Stimulated activated naive CD8-positive, alpha-beta T cell treated with anti-CD3 and anti-CD28 coated beads, Interleukin-15, Interleukin-2, amounts not matched to agents 100 U/mL and 50 U/mL, for 24 hours (primary cell): ENCODE measurements at regions not wholly inside any gene's neighbourhood (a gene's known extent, or its start where the extent isn't known, plus 50 kb on each side); places are given as distances from the start of the nearest gene placed in this dataset.
A peak's percentile ranks its signal among the peaks of the same experiment; 100 is the strongest.

Experiments used
- ATAC-seq: fragments of 150-1000 bp; cut with Tn5 transposase; one replicate; pipeline ENCODE4 v1.10.0; 2021
- DNase-seq: peaks from one replicate; pipeline ENCODE4 v3.0.0; 2021

- ATAC-seq (no peak), DNase-seq (no peak)
These were observed 180.3 kb upstream of the HDAC9 start for GRCh38 chr7:18315241-18315640.

GRCh38 chr7:18317941-18318340 lies 177.6 kb upstream of the HDAC9 start:
- no peak for ATAC-seq
- no peak for DNase-seq

GRCh38 chr7:18320422-18320821 lies 175.1 kb upstream of the HDAC9 start:
- DNase-seq (no peak), ATAC-seq (no peak)

GRCh38 chr7:18320971-18321567 lies 174.5 kb upstream of the HDAC9 start:
- peak; percentile 40 for ATAC-seq
- DNase-seq, result no peak

GRCh38 chr7:18330548-18330947 lies 165.0 kb upstream of the HDAC9 start:
- ATAC-seq (no peak), DNase-seq (no peak)

- DNase-seq, result no peak
- no peak for ATAC-seq
These were observed 158.9 kb upstream of the HDAC9 start for GRCh38 chr7:18336626-18337025.

GRCh38 chr7:18337048-18337809 lies 158.3 kb upstream of the HDAC9 start:
- DNase-seq (no peak), ATAC-seq (no peak)

- ATAC-seq (no peak), DNase-seq (no peak)
These were observed 156.5 kb upstream of the HDAC9 start for GRCh38 chr7:18338910-18339523.

- DNase-seq, result no peak
- ATAC-seq, result no peak
These were observed 153.8 kb upstream of the HDAC9 start for GRCh38 chr7:18341756-18342155.

GRCh38 chr7:18343047-18343446 lies 152.5 kb upstream of the HDAC9 start:
- DNase-seq (no peak), ATAC-seq (no peak)

- DNase-seq, result no peak
- no peak for ATAC-seq
These were observed 151.0 kb upstream of the HDAC9 start for GRCh38 chr7:18344536-18344935.

- ATAC-seq, result no peak
- peak; percentile 12 for DNase-seq
These were observed 149.8 kb upstream of the HDAC9 start for GRCh38 chr7:18345641-18346234.

- DNase-seq (no peak), ATAC-seq (no peak)
These were observed 148.4 kb upstream of the HDAC9 start for GRCh38 chr7:18347170-18347569.

- DNase-seq, result no peak
These were observed 144.9 kb upstream of the HDAC9 start for GRCh38 chr7:18350678-18351077.

GRCh38 chr7:18352339-18353255 lies 143.0 kb upstream of the HDAC9 start:
- DNase-seq (peak; percentile 10), ATAC-seq (no peak)

More at GRCh38 chr7:18350678-18351077, 144.9 kb upstream of the HDAC9 start:
- no peak for ATAC-seq

- DNase-seq (no peak), ATAC-seq (no peak)
These were observed 142.2 kb upstream of the HDAC9 start for GRCh38 chr7:18353339-18353738.

- DNase-seq (no peak), ATAC-seq (no peak)
These were observed 141.2 kb upstream of the HDAC9 start for GRCh38 chr7:18354108-18355085.

- no peak for DNase-seq
- no peak for ATAC-seq
These were observed 139.3 kb upstream of the HDAC9 start for GRCh38 chr7:18356191-18356645.

GRCh38 chr7:18357691-18358090 lies 137.9 kb upstream of the HDAC9 start:
- DNase-seq (no peak), ATAC-seq (peak; percentile 28)

GRCh38 chr7:18361756-18362155 lies 133.8 kb upstream of the HDAC9 start:
- no peak for DNase-seq

More at GRCh38 chr7:18361756-18362155, 133.8 kb upstream of the HDAC9 start:
- no peak for ATAC-seq
